Kidney capillary endothelial cell (primary cell): ENCODE measurements at regions not wholly inside any gene's neighbourhood (a gene's known extent, or its start where the extent isn't known, plus 50 kb on each side); places are given as distances from the start of the nearest gene placed in this dataset.

Experiments
- DNase-seq: peaks from one replicate; pipeline ENCODE4 v3.0.0-alpha.2; 2018; ENCODE audit warnings: low spot score

DNA sequence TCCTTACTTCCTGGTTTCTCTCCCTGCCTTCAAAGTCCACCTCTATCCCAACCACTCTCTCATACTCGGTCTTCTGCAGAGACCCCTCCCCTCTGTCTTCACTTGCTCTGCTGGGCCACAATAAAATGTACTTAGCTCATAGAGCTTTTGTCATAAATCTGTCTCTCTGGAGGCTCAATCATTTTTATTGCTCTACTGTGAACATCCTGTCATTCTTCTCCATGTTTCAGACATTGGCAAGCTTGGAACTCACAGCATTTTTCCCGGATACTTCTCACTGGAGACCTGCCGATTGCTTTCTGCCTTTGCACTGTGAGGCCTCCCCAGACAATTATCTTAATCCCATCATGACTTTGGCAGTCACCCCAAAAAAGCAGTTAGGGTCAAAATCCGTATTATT, 192.3 kb upstream of the ZMIZ1 start:
- no peak for DNase-seq

DNA sequence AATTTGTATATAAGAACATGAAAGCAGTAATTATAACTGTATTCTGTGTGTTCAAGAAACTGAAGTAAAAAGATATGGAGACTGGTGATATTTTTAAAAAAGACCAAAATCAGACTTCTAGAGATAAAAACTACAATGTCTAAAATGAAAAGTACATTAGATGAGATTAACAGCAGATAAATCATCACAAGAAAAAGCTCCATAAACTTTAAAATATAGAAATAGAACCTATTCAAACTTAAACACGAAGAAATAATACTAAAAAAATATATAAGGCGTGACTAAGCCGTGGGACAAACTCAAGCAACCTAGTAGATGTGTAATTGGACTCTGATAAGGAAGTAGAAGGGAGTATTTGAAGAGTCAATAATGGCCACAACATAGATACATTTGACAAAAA, 189.1 kb upstream of the ZMIZ1 start:
- no peak for DNase-seq

DNA sequence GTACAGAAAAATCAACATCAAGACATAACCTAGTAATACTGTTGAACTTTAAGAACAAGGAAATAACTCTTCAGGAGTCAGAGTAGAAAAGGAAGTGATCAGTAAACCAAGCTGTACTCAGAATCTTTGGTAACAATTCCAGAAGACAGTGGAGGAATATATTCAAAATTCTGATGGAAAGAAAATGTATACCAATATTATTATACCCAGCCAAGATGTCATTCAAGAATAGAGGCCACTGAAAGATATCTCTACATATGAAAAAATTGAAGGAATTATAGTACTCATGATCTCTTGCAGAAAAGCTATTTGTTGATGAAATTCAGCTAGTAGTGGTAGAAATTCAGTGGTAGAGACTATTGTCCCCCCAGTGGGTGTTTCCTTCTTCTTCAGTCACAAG, 182.6 kb upstream of the ZMIZ1 start:
- DNase-seq, result no peak

DNA sequence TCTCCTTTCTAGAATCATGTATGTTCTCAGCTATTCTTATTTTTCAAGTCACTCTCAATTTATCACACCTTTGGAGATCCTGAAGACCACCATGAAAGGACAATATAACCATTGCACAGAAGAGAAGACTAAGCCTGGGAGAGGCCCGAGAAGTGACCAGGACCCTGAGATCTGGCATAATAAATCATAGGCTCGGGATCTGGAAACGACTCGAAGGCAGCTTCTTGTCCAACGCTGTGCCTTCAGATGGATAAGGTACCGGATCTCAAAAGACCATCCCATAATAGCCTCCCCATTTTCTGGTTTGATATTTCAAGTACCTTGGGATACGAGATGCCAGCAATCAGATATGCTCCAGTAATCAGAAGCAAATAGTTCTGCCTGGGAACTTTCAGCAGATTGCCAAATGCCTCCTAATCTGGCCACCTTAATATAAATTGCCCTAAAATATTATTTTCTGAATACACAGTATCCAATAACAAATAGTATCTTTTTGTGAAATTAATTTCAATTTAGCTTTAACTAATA, 179.2 kb upstream of the ZMIZ1 start:
- DNase-seq, result no peak

DNA sequence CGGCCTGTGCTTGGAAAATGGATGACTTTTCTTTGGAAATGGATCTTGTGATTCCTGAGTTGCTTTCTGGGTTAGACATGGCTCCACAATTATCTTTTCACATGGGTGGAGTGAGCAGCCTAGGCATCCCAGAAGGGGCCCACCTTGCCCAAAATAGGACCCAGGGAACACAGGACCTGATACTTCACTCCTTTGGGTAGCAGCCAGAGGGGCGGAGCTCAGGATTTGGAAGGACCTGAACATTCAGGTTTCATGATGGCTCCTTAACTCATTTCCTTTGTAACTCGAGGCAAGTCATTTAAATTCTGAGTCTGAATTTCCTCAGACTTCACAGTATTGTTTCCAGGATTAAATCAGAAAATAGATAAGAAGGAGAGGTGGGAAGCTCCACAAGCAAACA, 178.3 kb upstream of the ZMIZ1 start:
- no peak for DNase-seq

DNA sequence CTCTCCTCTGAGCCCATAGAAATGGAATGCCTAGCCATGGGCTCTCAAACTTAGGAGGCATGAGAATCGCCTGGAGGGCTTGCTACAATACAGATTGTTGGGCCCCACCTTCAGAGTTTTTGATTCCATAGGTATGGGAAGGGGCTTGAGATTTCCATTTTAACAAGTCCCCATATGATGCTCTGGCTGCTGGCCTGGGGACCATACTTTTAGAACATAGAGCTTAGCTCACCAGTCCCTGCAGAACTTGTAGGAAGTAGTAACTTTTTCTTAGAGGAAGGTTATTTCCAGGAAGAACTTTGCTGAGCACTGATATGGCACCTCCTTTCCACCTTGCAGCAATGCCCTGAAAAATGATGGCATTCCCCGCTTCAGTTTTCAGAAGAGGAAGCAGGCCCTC, 177.0 kb upstream of the ZMIZ1 start:
- DNase-seq, result no peak

DNA sequence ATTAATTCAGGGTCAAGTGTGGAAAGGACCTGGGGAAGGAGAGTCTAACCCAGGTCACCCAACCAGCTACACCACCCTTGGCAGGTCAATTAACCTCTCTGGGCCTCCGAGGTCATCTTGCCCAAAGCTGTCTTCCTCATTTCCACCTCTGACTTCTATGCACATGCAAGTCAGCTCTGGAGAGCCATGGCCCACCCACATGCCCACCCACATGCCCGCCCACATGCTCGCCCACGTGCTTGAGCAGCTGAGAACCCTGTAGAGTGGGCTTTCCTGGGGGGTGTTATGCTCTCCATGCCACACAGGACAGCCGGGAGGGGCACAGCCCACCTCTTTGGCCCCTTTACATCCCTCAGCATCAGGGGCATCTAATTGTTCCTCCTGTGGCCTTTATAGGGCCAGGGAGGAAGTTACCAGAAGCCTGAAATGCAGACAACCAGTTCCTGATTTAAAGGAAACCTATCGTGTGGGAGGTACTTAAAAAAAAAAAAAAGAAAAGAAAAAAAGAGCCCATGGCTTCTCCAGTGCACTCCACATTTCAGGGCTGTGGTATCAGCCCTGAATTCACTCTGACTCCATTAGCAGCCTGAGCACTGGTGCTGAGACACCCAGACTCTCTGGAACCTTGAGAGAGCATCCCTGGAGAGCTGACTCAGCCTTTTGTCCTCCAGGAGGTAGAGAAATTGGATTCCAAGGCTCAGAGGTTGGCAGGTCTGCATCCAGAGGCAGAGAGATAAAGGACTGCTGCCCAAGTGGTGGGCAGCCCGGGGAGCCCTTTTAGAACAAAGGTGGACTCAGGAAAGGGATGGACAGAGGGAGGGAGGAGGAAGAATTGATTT, 176.2 kb upstream of the ZMIZ1 start:
- no peak for DNase-seq

DNA sequence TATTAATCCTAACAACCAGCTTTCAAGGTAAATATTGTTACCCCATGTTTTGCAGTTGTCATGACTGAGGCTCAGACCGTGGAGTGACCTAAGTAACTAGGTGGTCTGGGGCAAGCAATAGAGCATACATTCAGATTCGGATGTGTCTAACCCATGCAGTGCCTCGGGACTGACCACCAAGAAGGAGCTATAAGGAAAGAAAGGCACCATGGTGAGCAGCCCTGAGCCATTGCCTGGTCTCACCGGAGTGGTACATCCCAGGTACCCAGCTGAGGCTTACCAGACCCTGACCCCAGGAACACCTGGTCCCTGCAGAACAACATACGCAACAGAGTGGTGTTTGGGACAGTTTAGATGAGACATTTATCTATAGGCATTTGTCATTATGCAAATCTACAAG, 175.5 kb upstream of the ZMIZ1 start:
- no peak for DNase-seq

DNA sequence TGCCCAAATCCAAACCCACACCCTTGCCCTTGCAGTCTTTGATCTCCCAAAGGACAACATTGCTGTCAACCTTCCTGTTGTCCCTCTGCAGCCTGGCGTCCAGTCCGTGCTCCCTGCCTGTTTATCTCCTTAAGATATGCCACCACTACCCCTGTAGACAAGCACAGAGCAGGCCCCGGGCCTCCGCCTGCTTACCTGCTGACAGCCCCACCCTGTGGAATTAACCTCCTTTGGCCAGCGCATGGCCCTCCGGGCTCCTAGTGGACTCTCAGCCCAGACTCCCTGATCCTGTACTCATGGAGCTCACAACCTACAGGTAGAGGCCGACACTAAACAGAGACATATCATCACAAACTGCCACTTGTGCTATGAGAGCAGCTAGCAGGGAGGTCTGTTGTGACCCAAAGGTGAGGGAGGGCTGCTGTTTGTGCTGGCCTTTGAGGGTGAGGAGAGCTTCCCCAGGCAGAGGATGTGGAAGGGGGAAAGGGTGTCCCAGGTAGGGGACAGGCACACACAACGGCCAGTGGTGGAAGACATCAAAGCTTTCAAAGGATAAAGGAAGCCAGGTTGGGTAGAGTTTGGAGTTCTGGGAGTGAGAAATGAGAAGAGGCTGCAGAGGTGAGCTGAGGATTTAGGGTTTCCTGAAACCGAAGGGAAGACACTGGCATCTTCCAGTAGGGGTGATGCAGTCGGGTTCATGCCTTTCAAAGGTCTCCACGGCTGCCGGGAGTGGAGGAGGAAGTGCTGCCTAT, 174.5 kb upstream of the ZMIZ1 start:
- no peak for DNase-seq

DNA sequence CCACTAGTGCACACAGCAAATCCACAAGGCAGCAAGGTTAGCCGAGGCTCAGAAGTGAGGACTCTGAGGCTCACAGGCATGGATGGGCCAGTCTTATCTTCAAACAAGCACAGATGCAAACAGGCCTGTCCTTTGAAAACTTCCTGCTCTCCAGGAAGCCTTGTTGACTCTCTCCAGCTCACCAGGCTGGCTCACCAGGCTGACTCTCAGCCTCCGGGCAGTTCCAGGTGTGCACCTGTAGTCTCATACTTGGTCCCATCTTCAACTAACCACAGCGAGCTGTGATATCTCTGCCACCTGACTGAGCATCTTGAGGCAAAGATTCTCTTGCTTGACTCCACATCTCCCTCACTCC, 173.9 kb upstream of the ZMIZ1 start:
- no peak for DNase-seq

DNA sequence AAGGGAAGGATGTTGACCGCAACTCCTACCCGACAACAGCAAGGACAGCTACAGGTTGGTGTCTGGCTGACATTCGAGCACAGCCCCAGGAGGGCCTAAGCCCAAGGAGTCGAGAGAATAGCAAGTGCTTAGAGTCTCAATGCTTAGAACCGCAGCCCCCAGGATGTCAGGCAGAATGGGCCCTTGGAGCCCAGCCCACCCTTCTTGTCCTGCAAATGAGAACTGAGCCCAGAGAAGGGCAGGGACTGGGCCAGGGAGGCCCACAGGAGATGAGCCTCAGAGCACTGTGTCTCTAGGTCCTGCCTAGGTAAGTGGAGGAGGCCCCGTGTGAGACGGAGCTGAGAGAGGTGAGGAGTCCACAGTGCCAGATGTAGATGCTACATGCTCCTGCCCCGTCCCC, 173.3 kb upstream of the ZMIZ1 start:
- no peak for DNase-seq

DNA sequence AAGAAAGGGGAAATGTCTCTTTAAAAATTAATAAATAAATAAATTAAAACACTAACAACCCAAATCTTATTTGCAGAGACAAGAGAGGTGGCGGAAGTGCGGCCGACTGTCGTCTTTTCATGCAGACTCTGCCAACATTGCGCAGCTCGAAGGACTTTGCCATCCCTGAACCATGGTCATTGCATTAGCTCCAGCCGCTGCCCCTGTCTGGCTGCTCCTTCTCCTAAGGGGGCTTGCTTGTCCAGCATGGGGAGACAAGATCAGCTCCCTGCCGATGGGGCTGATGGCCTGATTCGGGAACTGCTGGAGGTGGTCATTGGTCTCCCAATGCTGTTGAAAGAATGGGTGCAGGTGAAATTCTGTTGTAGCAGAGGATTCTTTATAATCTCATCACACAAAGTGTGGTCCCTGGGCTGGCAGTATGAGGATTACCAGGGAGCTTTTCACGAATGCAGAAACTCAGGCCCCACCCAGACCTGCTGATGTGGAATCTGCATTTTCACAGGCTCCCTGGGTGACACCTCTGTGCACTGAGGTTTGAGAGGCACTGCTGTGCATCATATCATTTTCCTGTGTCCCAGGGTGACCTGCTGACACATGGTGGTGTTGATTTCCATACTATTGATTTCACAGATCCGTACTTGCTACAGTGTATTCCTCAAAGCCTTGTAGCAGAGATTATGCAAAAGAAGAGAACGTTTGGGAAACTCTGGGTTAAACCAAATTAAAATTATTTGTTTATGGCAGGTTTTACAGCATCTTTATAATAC, 172.4 kb upstream of the ZMIZ1 start:
- no peak for DNase-seq

DNA sequence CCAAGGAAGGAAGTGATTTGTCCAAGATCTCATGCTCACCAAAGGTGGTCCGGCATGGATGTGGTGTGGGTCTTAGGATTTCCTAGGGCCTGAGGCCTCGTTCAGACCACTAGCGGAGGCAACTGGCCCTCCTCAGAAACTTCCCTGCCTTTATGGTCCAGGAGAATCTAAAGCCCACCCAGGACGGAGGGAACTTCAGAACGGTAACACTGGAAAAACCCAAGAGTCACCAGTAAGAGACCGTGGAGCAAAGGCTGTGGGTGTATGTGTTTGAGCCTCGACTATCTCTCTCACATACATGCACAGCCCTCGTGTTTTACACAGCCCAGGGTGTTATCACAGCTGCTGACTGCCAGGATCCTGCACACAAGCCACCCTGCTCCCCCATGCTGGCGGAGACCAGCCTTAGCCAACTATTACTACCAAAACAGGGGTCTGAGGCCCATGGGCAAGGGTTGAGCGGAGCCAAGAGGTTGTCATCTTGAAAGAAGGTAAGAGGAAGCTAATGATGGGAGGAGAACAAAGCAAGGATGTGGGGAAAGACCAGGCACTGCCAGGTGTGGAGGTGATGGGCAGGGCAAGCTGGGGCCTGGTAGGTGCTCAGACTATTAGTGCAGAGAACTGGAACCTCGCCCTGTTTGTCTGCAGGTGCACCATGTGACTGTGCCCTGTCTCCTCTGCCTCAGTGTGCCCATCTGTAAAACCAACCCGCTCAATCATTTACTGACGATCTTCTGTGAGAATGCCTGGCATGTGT, 170.2 kb upstream of the ZMIZ1 start:
- DNase-seq, result no peak

DNA sequence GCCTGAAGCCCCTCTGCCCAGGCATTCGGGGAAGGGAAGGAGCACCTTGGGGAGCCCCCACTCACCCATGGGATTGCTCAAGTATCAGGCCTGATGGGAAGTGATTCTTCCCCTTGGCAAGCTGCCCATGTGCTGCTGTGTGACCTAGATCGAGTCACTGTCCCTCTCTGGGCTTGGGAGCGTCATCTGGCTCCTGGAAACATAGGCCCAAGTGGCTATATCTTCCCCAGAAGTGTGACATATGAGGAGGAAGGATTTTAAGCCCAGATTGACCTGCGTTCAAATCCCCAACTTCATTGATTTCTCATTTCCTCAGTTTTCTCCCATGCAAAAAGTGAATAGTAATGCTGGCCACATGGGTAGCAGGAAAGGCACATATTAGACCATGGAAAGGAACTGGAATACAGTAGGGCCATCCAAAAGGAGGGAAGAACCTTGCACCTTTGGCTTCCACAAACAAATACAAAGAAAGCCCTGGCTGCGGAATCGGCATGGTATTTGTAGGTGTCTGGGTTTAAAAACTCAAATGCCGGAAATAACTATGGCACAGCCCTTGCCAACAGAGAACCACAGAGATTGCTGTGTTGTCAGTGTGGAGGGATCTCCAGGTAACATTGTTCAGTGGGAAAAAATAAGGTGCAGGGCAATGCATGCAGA, 169.5 kb upstream of the ZMIZ1 start:
- no peak for DNase-seq

DNA sequence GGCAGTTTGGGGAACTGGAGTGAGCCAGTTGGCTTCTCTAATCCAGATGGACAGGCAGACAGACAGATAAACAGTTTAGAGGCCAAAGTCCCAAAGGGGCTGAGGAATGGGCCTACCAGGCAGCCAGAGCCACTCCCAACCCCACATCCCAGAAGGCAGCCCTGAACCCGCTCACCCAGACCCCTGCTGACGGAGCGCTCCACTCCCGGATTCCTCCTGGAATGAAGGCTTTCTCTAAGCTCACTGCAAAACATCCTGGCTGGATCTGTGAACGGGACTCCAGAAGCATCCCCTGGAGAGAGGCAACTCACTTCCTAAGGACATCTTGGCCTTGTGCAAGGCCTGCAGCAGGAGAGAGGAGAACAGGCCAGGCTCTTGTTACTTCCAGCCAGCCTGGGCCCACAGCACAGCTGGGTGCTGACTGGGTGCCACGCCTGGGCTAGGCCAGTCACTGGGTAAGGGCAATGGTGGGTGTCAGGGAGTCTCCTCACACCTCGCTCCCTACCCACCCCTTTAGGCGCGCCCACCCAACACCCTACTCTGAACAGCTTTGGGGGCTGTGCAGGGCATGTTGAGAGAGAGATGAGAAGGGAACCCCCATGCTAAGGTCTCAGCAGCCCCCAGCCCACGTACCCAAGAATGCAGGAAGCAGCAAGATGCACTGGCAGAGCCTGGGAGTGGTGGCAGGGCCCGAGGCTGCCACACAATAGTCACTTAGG, 168.6 kb upstream of the ZMIZ1 start:
- no peak for DNase-seq

DNA sequence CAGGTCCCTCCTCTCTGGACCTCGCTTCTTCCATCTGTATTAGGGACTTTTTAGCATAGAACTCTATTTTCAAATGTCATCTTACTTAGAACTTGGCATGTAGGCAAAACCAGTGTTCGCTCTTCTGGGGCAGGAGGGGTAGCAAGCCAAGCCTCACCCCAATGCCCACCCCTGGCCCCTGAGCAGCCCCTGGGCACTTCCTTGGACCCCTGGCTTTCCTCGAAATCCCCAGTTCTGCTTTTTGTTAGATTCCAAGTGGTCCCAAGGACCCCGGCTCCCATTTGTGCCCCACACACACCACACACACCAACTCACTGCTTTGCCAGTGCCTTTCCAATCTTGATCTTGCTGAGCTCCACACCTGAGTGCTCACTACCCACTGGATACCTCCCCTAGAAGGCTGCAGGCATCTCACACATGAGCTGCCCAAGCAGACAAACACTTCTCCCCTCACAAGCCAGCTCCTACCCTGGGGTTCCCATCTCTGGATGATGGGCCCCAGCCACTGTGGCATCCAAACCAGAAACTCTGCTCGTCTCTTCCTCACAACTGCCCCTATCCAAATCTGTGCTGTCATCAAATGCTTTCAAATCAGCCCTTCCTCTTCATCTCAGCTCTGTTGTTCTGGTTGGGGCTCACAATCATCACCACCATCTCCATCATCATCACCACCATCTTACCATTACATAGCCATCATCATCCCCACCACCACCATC, 167.9 kb upstream of the ZMIZ1 start:
- no peak for DNase-seq

DNA sequence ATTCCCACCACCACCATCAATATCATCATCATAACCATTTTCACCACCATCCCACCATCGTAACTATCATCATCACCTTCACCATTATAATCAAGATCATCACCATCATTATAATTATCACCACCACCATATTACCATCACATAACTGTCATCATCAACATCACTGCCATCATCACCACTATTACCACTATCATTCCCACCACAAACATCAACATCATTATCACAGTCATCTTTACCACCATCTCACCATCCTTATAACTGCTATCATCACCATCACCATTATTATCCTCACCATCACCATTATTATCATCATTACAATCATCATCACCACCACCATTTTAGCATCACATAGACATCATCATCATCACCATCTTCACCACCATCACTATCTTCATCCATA, 167.1 kb upstream of the ZMIZ1 start:
- DNase-seq, result no peak

DNA sequence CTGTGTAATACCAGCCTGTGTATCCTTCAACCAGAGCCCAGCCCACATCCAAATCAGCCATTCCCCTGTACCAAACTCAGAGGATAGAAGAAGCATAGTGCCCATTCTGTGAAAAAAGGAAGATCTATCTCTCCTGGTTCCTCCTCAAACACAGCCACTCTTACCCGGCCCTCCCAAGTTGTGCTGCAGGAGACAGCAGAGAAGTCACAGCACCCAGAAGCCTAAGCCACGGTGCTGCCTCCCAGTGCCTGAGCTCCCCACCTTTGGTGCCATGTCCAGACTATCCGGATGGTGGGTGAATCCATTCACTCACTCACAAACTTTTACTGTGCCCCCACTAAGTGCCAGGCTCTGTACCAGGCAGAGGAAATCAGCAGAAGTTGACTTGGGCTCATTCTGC, 166.0 kb upstream of the ZMIZ1 start:
- no peak for DNase-seq

DNA sequence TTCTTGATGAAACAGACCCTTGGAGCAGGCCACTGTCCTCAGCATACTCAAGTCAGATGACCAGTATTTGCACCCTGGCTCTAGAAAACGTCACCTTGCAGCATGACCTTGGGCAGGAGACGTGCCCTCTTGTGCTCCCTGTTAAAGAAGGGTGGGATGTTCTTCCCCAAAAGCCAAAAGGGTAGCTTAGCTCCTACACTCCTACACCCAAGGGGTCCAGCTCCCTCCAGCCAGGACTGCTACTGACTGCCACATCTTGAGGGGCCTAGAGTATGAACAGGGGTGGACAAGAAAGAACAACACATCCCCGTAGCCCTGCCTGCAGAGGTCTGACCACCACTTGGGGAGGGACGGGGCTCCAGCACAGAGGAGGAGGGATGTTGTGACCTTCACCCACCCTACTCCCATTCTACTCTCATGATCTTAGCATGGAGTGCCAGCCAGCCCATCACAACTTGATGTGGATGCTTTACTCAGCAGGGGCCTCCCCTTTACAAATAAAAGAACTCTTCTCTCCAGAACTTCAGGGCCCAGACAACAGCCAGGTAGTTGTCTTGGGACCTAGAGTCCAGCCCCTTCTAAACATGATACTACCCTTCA, 165.3 kb upstream of the ZMIZ1 start:
- no peak for DNase-seq

DNA sequence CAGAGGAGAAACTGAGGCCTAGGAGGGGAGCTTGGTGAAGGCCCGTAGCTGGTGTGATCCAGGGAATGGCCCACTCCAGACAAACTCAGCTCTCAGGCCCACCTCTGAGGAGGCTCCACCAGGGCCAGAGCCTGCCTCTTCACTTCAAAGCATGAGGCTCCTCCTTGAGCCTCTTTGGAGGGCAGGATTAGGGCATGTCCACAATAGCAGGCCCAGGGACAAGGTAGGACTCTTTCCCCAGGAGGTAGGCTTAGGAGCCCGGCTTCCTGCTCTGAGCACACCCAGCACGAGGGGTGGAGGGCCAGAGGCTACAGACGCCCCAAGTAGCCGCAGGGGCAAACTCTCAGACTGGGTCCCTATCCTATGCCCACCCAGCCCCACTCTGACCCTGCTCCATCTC, 164.6 kb upstream of the ZMIZ1 start:
- DNase-seq, result no peak
